Stimulated activated CD8-positive, alpha-beta memory T cell treated with anti-CD3 and anti-CD28 coated beads, Interleukin-15, amount 100 ng/mL, for 48 hours (primary cell): ENCODE measurements at regions not wholly inside any gene's neighbourhood (a gene's known extent, or its start where the extent isn't known, plus 50 kb on each side); places are given as distances from the start of the nearest gene placed in this dataset.

Source experiments
- DNase-seq, 2 donors: peaks; one replicate each; pipeline ENCODE4 v3.0.0-alpha.2; 2020; ENCODE audit warnings: low read depth in 2 of 2

- no peak for DNase-seq
Observed at GRCh38 chr4:104677116-104677515, 182.4 kb upstream of the CXXC4 start.

GRCh38 chr4:104682311-104682710 lies 187.6 kb upstream of the CXXC4 start:
- no peak for DNase-seq

- no peak for DNase-seq
Observed at GRCh38 chr4:104693601-104694201, 199.0 kb upstream of the CXXC4 start.

GRCh38 chr4:104716584-104716983 lies 221.9 kb upstream of the CXXC4 start:
- DNase-seq: no peak

- no peak for DNase-seq
Observed at GRCh38 chr4:104719539-104720230, 225.0 kb upstream of the CXXC4 start.

- no peak for DNase-seq
Observed at GRCh38 chr4:104722467-104722866, 227.8 kb upstream of the CXXC4 start.

- DNase-seq: no peak
Observed at GRCh38 chr4:104726002-104726401, 231.3 kb upstream of the CXXC4 start.

- no peak for DNase-seq
Observed at GRCh38 chr4:104727643-104728042, 232.9 kb upstream of the CXXC4 start.

GRCh38 chr4:104728380-104729122 lies 233.9 kb upstream of the CXXC4 start:
- no peak for DNase-seq

GRCh38 chr4:104732766-104733165 lies 238.1 kb upstream of the CXXC4 start:
- DNase-seq: no peak

- DNase-seq: no peak
Observed at GRCh38 chr4:104735174-104735573, 240.5 kb upstream of the CXXC4 start.

GRCh38 chr4:104740161-104740560 lies 245.5 kb upstream of the CXXC4 start:
- DNase-seq: no peak

- DNase-seq: no peak
Observed at GRCh38 chr4:104743215-104743653, 248.5 kb upstream of the CXXC4 start.

GRCh38 chr4:104747635-104748034 lies 252.9 kb upstream of the CXXC4 start:
- no peak for DNase-seq

GRCh38 chr4:104749062-104749461 lies 254.4 kb upstream of the CXXC4 start:
- no peak for DNase-seq

- no peak for DNase-seq
Observed at GRCh38 chr4:104750008-104750407, 255.3 kb upstream of the CXXC4 start.

- no peak for DNase-seq
Observed at GRCh38 chr4:104751468-104751867, 256.8 kb upstream of the CXXC4 start.

- DNase-seq: no peak
Observed at GRCh38 chr4:104752337-104752736, 257.6 kb upstream of the CXXC4 start.

GRCh38 chr4:104756837-104757236 lies 262.1 kb upstream of the CXXC4 start:
- DNase-seq: no peak

- no peak for DNase-seq
Observed at GRCh38 chr4:104758574-104758973, 263.9 kb upstream of the CXXC4 start.

- DNase-seq: no peak
Observed at GRCh38 chr4:104763554-104764222, 269.0 kb upstream of the CXXC4 start.

- DNase-seq: no peak
Observed at GRCh38 chr4:104766676-104767075, 272.0 kb upstream of the CXXC4 start.
